KMS-11 (cell line): ENCODE measurements at regions not wholly inside any gene's neighbourhood (a gene's known extent, or its start where the extent isn't known, plus 50 kb on each side); places are given as distances from the start of the nearest gene placed in this dataset.

Source experiments
- H2AFZ ChIP-seq: fragments of 200-600 bp; sonication (generic); 2 replicates; pipeline ENCODE4 v1.6.1; 2016; ENCODE audit warnings: antibody characterized with exemption, mixed run types, low read depth
- H3K27ac ChIP-seq: fragments of 200-600 bp; sonication (generic); 2 replicates; pipeline ENCODE4 v1.6.1; 2016; ENCODE audit warnings: mild to moderate bottlenecking, mixed run types
- H3K27me3 ChIP-seq: fragments of 200-600 bp; sonication (generic); 2 replicates; pipeline ENCODE4 v1.6.1; 2017; ENCODE audit warnings: mild to moderate bottlenecking, low read depth, mixed run types, moderate library complexity; ENCODE audit not compliant: insufficient read depth
- H3K36me3 ChIP-seq: fragments of 200-600 bp; sonication (generic); 2 replicates; pipeline ENCODE4 v1.6.1; 2017; ENCODE audit warnings: mild to moderate bottlenecking, mixed run types; ENCODE audit not compliant: insufficient read depth
- H3K4me1 ChIP-seq: fragments of 200-600 bp; sonication (generic); 2 replicates; pipeline ENCODE4 v1.6.1; 2016; ENCODE audit warnings: mild to moderate bottlenecking, low read depth, mixed run types; ENCODE audit not compliant: poor library complexity, severe bottlenecking
- H3K4me2 ChIP-seq: fragments of 200-600 bp; sonication (generic); 2 replicates; pipeline ENCODE4 v1.7.0; 2016; ENCODE audit warnings: mild to moderate bottlenecking, mixed run types
- H3K4me3 ChIP-seq: fragments of 200-600 bp; sonication (generic); IDR thresholded peaks from 2 replicates; pipeline ENCODE4 v1.6.1; 2017; ENCODE audit warnings: low read depth, low read length, mixed read lengths; ENCODE audit not compliant: insufficient read depth
- H3K79me2 ChIP-seq: fragments of 200-600 bp; sonication (generic); 2 replicates; pipeline ENCODE4 v1.6.1; 2016; ENCODE audit warnings: low read depth, mixed run types; ENCODE audit not compliant: insufficient read depth
- H3K9ac ChIP-seq: fragments of 200-600 bp; sonication (generic); 2 replicates; pipeline ENCODE4 v1.6.1; 2016; ENCODE audit warnings: mild to moderate bottlenecking, mixed run types
- H4K20me1 ChIP-seq: fragments of 200-600 bp; sonication (generic); 2 replicates; pipeline ENCODE4 v1.6.1; 2016; ENCODE audit warnings: mild to moderate bottlenecking, mixed run types; ENCODE audit not compliant: insufficient read depth
- TF ChIP-seq, protein P1 (sequence below): fragments of 200-600 bp; sonication (generic); conservative IDR thresholded peaks from 2 replicates; pipeline ENCODE4 v1.6.1; 2017; ENCODE audit warnings: low read depth, mild to moderate bottlenecking, antibody characterized with exemption, low read length, moderate library complexity, mixed read lengths

DNA sequence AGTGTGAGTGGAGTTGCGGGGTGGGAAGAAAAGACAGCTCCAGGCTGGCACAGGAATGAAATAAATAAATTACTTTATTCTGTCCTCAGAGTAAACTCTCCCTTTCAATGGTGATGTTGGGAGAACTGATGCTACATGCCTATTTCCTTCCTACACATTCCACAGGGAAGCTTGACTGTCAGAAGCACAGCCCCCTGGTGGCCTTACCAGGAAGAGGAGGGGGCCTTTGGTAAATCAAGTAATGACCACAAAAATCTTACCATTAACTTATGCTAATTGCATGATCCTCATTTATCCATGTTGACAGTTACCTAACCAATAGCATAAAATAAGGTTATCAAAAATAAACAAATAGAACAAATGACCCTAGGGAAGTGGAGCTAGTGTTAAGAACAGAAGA lies 605.0 kb upstream of the PKN2 start:
- no peak overlapping the region for H3K4me3 ChIP-seq
- H3K4me2 ChIP-seq = no peak overlapping the region
- H3K79me2 ChIP-seq = no peaks in the 10 kb centered on the region
- no peaks in the 10 kb centered on the region for H4K20me1 ChIP-seq
- TF ChIP-seq, protein P1, sequence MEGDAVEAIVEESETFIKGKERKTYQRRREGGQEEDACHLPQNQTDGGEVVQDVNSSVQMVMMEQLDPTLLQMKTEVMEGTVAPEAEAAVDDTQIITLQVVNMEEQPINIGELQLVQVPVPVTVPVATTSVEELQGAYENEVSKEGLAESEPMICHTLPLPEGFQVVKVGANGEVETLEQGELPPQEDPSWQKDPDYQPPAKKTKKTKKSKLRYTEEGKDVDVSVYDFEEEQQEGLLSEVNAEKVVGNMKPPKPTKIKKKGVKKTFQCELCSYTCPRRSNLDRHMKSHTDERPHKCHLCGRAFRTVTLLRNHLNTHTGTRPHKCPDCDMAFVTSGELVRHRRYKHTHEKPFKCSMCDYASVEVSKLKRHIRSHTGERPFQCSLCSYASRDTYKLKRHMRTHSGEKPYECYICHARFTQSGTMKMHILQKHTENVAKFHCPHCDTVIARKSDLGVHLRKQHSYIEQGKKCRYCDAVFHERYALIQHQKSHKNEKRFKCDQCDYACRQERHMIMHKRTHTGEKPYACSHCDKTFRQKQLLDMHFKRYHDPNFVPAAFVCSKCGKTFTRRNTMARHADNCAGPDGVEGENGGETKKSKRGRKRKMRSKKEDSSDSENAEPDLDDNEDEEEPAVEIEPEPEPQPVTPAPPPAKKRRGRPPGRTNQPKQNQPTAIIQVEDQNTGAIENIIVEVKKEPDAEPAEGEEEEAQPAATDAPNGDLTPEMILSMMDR = 0 out of 2 replicates have a peak, but pooled peaks have one; percentile 16
- no peak overlapping the region for H3K9ac ChIP-seq
- no peak overlapping the region for H3K27ac ChIP-seq
- no peaks in the 10 kb centered on the region for H3K27me3 ChIP-seq
- no peaks in the 10 kb centered on the region for H3K4me1 ChIP-seq
- no peak overlapping the region for H2AFZ ChIP-seq
- H3K36me3 ChIP-seq = no peaks in the 10 kb centered on the region

DNA sequence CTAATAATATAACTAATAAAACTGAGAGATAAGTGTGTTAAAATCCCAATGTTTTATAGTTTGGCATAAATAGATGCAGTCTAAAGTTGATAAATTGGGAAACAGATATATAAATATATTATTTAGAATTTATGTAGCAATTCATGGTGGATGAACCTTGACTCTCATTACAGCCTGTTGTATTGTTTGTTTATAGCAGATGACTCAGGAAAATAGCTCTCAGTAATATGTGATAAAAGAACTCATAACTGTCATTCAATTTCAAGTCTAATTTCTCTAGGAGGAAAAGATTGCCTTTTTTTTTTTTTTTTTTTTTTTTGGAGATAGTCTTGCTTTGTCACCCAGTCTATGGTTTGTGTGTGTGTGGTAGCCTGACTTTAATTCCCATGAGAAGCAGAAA lies 603.2 kb upstream of the PKN2 start:
- Histone ChIP-seq H3K36me3 (no peaks in the 10 kb centered on the region), H2AFZ (no peak overlapping the region), H3K27me3 (no peaks in the 10 kb centered on the region), H4K20me1 (no peaks in the 10 kb centered on the region), H3K27ac (no peak overlapping the region), H3K9ac (no peak overlapping the region), H3K4me2 (no peak overlapping the region), H3K4me1 (no peaks in the 10 kb centered on the region), H3K4me3 (no peak overlapping the region), H3K79me2 (no peaks in the 10 kb centered on the region)
- TF ChIP-seq, protein P1 = no peak

DNA sequence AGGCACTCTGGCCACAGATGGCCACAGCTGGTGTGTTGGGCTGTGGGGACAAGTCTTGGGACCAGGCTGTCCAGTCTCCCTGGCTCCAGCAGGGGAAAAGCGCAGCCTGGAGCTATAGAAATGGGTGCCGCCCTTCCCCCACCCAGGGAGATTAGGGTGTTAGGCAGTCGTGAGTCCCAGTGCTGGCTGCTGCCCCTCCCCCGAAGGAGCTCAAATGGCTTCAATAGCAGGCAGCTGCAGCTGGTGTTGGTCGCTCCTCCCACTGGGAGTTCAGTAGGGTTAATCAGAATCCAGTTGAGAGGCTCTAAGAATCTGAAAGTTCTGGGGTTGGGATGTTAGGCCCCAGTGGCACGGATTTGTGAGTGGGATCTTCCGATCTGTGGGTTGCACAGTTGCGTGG lies 595.6 kb upstream of the PKN2 start:
- H3K4me2 ChIP-seq = no peak overlapping the region
- TF ChIP-seq, protein P1 = no peak
- H4K20me1 ChIP-seq = no peaks in the 10 kb centered on the region
- H3K27me3 ChIP-seq = no peaks in the 10 kb centered on the region
- no peak overlapping the region for H3K4me3 ChIP-seq
- no peaks in the 10 kb centered on the region for H3K36me3 ChIP-seq
- H2AFZ ChIP-seq = no peak overlapping the region
- H3K27ac ChIP-seq = no peak overlapping the region
- no peaks in the 10 kb centered on the region for H3K79me2 ChIP-seq
- no peaks in the 10 kb centered on the region for H3K4me1 ChIP-seq
- no peak overlapping the region for H3K9ac ChIP-seq

DNA sequence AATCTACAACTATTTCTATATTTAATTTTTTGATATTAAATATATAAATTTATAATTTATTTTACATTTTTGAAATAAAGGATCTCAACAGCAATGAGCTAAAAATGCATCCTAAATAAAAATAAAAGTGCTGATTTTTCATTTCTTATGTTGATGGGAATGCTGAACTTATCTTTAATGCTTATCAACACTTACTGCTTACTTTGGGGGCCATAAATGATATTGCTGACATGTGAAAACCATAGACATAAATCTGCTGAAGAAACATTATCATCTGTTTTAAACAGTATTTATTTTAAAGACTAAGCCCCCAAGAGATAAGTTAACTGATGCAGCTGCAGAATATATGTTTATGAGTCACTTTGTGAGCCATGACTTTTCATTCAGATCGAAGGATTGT lies 594.1 kb upstream of the PKN2 start:
- no peaks in the 10 kb centered on the region for H3K27me3 ChIP-seq
- no peaks in the 10 kb centered on the region for H4K20me1 ChIP-seq
- no peak overlapping the region for H3K4me2 ChIP-seq
- H3K27ac ChIP-seq = no peak overlapping the region
- H3K9ac ChIP-seq = no peak overlapping the region
- TF ChIP-seq, protein P1 = no peak
- no peaks in the 10 kb centered on the region for H3K79me2 ChIP-seq
- no peak overlapping the region for H3K4me3 ChIP-seq
- H2AFZ ChIP-seq = no peak overlapping the region
- H3K36me3 ChIP-seq = no peaks in the 10 kb centered on the region
- no peaks in the 10 kb centered on the region for H3K4me1 ChIP-seq
